ENCODE measurements at regions not wholly inside any gene's neighbourhood (a gene's known extent, or its start where the extent isn't known, plus 50 kb on each side); places are given as distances from the start of the nearest gene placed in this dataset.
"Not testable (repeated sequence)": the region's sequence is repeated elsewhere in the genome, so short reads cannot be mapped to it uniquely, and the experiment has no call there.

- TF ChIP-seq, protein P1, sequence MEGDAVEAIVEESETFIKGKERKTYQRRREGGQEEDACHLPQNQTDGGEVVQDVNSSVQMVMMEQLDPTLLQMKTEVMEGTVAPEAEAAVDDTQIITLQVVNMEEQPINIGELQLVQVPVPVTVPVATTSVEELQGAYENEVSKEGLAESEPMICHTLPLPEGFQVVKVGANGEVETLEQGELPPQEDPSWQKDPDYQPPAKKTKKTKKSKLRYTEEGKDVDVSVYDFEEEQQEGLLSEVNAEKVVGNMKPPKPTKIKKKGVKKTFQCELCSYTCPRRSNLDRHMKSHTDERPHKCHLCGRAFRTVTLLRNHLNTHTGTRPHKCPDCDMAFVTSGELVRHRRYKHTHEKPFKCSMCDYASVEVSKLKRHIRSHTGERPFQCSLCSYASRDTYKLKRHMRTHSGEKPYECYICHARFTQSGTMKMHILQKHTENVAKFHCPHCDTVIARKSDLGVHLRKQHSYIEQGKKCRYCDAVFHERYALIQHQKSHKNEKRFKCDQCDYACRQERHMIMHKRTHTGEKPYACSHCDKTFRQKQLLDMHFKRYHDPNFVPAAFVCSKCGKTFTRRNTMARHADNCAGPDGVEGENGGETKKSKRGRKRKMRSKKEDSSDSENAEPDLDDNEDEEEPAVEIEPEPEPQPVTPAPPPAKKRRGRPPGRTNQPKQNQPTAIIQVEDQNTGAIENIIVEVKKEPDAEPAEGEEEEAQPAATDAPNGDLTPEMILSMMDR (IDR thresholded peaks at IDR 0.05) = not testable (repeated sequence)
- TF ChIP-seq EZH2phosphoT487, EZH2 (IDR thresholded peaks at IDR 0.05): not testable (repeated sequence)
These were observed 251.3 kb downstream of the PTGER3 start for GRCh38 chr1:70796298-70796697.
